HG03064 (cell line): ENCODE measurements at regions not wholly inside any gene's neighbourhood (a gene's known extent, or its start where the extent isn't known, plus 50 kb on each side); places are given as distances from the start of the nearest gene placed in this dataset.
"Not testable (repeated sequence)": the region's sequence is repeated elsewhere in the genome, so short reads cannot be mapped to it uniquely, and the experiment has no call there.

Experiments
- ATAC-seq: cut with Tn5 transposase; IDR thresholded peaks from one replicate; pipeline ENCODE4 v1.9.1; 2021; ENCODE audit warnings: low read depth; ENCODE audit not compliant: unreplicated experiment

DNA sequence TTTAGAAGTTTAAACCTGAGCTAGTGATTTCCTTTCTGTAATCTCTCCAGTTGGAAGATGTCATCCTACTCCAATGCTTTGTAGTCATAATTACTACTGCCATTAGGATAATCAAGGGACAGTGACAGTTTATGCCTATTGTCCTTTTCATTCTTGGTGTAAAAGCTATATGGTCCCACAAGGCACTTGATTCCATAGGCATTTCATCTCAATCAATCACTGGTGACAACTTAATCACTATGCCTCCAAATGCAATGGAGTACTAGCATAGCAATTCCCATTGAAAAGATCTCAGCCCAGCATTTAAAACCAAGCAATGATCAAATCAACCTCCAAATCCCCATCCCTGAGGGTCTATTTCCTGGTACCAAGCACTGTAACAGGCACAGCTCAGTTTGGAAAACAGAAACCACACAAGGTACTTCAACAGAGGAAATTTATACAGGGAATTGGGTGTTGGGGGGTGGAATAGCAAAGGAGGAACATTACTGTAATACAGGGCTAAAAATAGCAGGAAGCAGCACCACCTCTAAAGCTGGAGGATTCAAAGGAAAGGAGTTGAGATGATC is 51.0 kb downstream of the FHIP2A start:
- ATAC-seq, result no peak

DNA sequence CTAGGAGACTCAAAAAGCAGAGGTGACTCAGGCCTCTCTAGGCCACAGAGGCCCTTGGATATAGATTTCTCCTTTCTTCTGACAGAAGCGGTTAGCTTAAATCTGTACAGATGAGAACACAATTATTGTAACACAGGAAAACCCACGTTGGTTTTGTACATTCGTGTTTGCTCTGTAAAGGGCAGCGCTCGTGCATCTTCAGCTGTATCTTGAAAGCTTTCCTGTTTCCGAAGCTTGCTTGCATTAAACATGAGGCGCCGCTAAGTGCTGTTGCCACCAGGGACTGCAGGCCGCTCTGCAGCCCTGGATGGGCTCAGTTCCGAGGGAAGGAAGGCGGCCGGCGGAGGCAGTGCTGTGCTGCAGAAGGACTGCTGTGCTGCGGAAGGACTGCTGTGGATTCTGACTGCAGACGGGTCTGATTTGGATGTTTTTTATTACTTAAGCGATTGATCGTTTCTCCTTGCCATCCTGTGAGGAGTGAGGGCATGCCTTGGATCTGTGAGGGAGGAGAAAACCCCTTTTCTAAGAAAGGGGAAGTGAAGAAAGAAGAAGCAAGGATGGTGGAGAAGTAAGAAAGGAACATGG is 53.3 kb downstream of the FHIP2A start:
- ATAC-seq, result no peak

DNA sequence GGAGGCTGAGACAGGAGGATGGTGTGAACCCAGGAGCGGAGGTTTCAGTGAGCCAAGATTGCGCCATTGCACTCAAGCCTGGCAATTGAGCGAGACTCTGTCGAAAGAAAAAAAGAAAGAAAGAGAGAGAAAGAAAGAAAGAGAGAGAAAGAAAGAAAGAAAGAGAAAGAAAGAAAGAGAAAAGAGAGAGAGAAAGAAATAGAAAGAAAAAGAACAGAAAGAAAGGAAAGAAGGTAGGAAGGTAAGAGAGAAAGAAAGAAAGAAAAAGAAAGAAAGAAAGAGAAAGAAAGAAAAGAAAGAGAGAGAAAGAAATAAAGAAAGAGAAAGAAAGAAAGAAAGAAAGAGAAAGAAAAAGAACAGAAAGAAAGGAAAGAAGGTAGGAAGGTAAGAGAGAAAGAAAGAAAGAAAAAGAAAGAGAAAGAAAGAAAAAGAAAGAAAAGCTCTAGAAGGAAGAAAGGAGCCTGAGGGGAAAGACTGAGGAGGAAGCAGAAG is 54.1 kb downstream of the FHIP2A start:
- not testable (repeated sequence) for ATAC-seq

DNA sequence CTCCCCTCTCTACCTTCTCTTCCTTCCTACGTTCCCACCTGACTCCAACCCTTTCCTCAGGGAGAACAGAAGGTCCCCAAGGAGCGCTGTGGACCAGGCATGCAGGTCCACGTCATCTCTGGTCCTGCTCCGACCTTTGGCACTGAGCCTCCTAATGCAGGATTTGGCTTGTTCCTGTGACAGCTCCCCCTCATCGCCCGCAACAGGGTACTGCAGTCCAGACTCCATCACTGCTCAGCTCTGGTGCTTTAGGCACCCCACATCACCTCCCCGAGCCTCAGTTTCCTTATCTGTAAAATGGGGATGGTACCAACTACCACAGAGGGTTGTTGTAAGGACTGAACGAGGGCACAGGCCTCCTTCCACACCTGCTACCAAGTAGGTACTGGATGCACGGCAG is 54.6 kb downstream of the FHIP2A start:
- no peak for ATAC-seq

DNA sequence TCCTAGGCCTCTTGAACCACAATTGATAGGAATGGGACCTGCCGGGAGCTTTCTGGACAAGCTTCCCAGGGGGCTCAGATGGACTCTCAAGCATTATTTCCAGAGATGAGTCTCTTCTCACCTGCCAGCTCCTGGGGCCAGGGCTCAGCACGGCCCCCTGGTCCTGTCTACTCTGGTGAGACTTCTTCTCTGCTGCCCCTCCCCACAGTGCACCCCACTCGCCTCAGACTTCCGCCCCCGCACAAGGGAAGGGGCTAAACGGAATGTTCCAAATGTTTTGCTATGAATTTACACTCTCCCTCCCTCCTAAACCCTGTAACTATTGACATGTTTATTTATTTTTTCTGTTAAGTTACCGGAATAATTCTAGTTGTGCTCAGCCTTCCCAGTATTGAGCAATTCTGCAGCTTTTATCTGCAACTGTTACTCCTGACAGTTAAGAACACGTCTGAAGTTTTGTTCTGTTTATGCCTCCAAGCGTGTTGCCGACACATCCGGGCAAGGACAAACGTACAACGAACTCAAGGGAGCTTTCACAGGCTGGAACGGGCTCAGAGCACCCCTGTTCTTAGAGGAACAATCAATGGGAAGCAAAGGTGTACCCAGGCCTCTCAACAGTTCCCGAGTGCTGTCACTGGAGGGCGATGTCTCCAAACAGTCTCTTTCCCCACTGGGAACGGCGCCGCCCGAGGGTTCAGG is 55.2 kb downstream of the FHIP2A start:
- peak; percentile 77 for ATAC-seq

DNA sequence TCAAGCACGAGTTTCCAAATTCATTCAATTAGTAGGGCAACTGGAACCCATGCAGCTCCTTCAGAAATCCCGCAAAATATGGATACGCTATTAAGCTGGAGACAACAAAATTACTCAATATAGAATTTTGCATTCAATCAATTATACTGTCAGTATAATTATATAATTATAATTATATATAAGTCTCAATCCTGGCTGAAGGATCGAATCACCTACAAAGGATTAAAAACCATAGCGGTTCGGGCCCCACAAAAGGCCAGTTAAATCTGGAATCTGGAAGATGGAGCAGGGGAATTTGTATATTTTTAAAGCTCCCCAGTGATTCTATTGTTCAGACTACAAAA is 55.7 kb downstream of the FHIP2A start:
- ATAC-seq, result no peak

DNA sequence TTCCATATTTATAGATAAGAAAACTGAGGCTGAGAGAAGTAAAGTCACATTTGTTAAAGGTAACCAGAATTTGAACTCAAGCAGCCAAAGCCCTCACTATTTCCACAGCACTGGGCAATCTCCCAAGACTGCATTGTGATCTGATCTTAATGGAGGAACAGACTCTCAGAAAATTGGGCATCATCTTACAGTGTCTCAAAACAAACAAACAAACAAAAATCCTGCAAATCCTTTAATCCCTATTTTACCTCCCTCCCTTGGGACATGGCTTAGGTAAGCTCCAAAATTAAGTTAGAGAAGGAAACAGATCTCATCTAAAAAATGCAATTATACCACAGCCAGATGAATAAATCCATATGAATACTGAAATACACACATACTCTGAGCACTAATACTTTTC is 57.5 kb downstream of the FHIP2A start:
- ATAC-seq, result no peak

DNA sequence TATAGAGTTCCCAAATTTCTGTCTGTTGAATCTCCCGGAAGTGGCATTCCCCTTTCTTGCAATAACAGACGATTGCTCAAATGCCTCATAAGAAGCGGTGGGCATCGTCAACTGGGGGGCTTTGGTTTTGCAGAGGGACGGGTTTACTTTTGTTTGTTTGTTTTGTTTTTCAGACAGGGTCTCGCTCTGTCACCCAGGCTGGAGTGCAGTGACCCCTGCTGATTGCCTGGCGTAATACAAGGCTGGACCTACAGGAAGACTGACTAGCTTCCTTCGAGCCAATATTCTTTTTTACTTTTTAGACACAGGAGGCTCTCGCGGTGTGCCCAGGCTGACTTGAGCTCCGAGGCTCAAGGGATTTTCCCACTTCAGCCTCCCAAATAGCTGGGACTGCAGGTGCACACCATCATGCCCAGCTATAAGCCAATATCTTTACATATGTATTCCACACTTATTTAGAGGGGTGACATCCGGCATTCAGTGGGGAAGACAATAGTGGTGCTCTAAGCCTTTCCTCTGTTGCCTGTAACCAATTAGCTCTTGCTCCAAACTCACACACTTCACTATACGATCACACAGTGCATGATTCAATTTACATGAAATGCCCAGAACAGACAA is 58.1 kb downstream of the FHIP2A start:
- peak; percentile 72 for ATAC-seq

DNA sequence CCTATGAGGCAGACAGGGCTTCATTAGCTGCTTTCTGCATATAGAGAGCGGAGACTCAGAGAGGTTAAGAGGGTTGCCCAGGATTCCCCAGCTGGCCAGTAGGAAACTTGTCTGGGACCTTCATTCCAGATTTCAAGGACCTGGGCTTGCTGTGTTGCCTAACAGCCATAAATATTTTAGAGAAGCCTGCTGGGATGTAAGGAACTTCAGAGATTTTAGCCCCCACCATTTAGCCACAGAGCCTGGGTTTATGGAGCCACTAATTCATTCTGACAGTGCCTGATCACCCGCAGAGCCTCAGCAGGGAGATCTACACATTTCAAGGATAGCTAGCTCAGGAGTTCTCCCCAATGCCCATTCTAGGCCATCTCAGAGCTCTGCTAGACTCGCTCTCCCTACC is 56.6 kb upstream of the TRUB1 start:
- ATAC-seq, result no peak

DNA sequence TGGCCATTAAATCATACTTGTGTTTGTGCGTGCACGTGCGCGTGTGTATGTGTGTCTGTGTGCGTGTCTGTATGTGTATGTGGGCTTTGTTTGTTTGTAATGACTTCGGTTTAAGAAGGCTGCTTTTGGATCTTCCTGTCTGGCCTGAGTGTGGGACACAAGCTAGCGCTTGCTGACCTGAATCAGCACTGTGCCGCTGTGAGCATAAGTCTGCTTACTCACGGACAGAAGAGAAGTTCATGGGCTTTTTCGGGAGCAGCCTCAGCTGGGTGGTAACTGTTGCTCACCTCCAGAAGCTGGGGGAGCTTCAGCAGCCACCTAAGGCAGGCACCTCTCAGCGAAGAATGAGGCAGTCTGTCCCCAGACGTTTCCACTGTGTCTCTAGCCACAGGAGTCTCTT is 56.1 kb upstream of the TRUB1 start:
- no peak for ATAC-seq

DNA sequence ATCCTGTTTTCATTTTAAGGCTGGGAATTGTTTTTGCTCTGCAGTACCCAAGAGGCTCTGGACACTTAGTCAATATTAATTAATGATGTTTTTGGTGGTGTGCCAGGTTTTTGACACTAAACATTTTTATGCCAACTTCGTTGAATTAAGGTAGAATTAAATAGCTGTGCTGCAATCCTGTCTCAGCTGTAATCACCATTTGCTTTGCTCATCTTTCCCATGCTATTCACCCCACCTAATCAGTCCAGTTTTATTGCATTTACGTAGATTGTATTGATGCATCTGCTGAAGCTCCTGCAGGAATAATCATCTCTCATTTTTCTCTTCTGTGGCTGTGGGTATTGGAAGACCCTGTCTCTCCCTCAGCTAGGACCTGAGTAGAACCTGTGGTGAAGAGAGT is 52.6 kb upstream of the TRUB1 start:
- ATAC-seq, result no peak
